ENCODE measurements at regions not wholly inside any gene's neighbourhood (a gene's known extent, or its start where the extent isn't known, plus 50 kb on each side); places are given as distances from the start of the nearest gene placed in this dataset.

DNA sequence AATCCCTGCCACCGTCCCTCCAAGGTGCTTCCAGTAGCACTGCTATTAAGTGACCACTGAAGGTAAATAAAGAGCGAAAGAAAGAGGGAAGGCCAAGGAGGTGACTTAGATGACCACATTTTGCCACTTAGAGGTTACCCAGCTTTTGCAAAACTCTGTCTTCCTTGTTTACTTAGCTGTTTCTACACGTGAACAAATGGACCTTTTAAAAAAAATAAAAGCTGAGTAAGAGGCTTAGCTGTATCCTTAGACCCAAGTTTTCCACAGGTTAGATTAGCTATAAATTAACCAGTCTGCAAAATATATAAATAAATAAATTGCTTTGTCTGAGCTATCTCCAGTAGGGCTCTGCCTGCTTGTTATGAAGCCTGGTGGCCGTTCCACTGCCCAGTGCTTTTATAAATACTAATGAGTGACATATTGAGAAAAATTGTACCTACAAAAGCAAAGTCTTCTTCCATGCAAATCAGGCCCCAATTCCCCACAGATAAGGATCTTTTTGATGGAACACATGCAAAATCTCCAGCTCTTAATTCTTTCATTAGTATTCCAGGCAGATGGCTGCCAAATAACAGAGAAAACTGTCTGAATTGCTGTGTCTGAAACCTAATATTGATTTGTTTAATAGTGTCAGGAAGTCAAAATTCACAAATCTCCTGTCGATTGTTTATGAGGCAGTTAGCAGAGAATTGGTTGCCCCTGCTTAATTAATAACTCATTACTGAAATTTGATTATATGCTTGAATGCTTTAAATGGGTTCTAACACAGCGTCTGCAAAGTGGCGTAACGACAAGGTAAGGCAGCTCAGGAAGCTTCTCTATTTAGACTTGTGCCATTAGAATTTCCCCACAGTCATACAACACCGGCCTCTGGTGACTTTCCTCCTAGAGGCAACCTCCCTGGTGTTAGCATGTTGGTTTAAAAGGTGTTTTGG, 176.7 kb downstream of the EMX2 start:
- TF ChIP-seq, protein P1, sequence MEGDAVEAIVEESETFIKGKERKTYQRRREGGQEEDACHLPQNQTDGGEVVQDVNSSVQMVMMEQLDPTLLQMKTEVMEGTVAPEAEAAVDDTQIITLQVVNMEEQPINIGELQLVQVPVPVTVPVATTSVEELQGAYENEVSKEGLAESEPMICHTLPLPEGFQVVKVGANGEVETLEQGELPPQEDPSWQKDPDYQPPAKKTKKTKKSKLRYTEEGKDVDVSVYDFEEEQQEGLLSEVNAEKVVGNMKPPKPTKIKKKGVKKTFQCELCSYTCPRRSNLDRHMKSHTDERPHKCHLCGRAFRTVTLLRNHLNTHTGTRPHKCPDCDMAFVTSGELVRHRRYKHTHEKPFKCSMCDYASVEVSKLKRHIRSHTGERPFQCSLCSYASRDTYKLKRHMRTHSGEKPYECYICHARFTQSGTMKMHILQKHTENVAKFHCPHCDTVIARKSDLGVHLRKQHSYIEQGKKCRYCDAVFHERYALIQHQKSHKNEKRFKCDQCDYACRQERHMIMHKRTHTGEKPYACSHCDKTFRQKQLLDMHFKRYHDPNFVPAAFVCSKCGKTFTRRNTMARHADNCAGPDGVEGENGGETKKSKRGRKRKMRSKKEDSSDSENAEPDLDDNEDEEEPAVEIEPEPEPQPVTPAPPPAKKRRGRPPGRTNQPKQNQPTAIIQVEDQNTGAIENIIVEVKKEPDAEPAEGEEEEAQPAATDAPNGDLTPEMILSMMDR (conservative IDR thresholded peaks at IDR 0.05; ENCODE audit: low read length) = no peak
- TF ChIP-seq EZH2phosphoT487 (IDR thresholded peaks at IDR 0.05; ENCODE audit: borderline replicate concordance, low read depth, low read length) = no peak
